HepG2 (cell line): ENCODE measurements at regions not wholly inside any gene's neighbourhood (a gene's known extent, or its start where the extent isn't known, plus 50 kb on each side); places are given as distances from the start of the nearest gene placed in this dataset.

Experiments
- ARNT ChIP-seq: fragments of 450-650 bp; IDR thresholded peaks from 2 replicates; pipeline ENCODE4 v1.6.1; 2017
- CEBPB ChIP-seq: IDR thresholded peaks from 2 replicates; pipeline ENCODE4 v1.6.1; 2011; ENCODE audit warnings: low read depth, low read length, improper control_type of control experiment, borderline replicate concordance
- CTCF ChIP-seq: sonication (generic); formaldehyde crosslinking; IDR thresholded peaks from 2 replicates; pipeline ENCODE4 v1.5.0; 2020; ENCODE audit warnings: mild to moderate bottlenecking, missing genetic modification reagents, moderate library complexity
- LBX2 ChIP-seq: sonication (generic); formaldehyde crosslinking; IDR thresholded peaks from 2 replicates; pipeline ENCODE4 v1.5.0; 2020; ENCODE audit warnings: missing genetic modification reagents, mild to moderate bottlenecking, borderline replicate concordance
- RNF219 ChIP-seq: sonication (generic); formaldehyde crosslinking; IDR thresholded peaks from 2 replicates; pipeline ENCODE4 v1.5.0; 2020; ENCODE audit warnings: mild to moderate bottlenecking, missing genetic modification reagents
- SNAPC5 ChIP-seq: sonication (generic); formaldehyde crosslinking; IDR thresholded peaks from 2 replicates; pipeline ENCODE4 v1.8.1; 2023; ENCODE audit warnings: mild to moderate bottlenecking, missing genetic modification reagents, borderline replicate concordance

- no peak for TF ChIP-seq CTCF
- no peak for TF ChIP-seq RNF219 (CRISPR knock-in tag)
- no peak for TF ChIP-seq CEBPB
- no peak for TF ChIP-seq ARNT
- TF ChIP-seq SNAPC5 (CRISPR knock-in tag), result no peak
- TF ChIP-seq LBX2, result no peak
Measured at GRCh38 chr4:11134705-11135104, 294.0 kb downstream of the HS3ST1 start.
